ENCODE measurements at regions not wholly inside any gene's neighbourhood (a gene's known extent, or its start where the extent isn't known, plus 50 kb on each side); places are given as distances from the start of the nearest gene placed in this dataset.
"Not testable (repeated sequence)": the region's sequence is repeated elsewhere in the genome, so short reads cannot be mapped to it uniquely, and the experiment has no call there.

- DNase-seq, result peak; percentile 68
Measured at GRCh38 chrX:131830400-131831184, 192.5 kb upstream of the STK26 start.

GRCh38 chrX:131831185-131831520 lies 191.9 kb upstream of the STK26 start:
- no peak for DNase-seq

- no peak for DNase-seq
Measured at GRCh38 chrX:131836161-131836560, 186.9 kb upstream of the STK26 start.

GRCh38 chrX:131837325-131837724 lies 185.8 kb upstream of the STK26 start:
- DNase-seq, result no peak

GRCh38 chrX:131840799-131841495 lies 182.2 kb upstream of the STK26 start:
- no peak for DNase-seq

GRCh38 chrX:131841496-131842437 lies 181.3 kb upstream of the STK26 start:
- peak; percentile 38 for DNase-seq

- DNase-seq, result no peak
Measured at GRCh38 chrX:131843987-131844386, 179.1 kb upstream of the STK26 start.

GRCh38 chrX:131845201-131845600 lies 177.9 kb upstream of the STK26 start:
- DNase-seq, result no peak

- DNase-seq, result no peak
Measured at GRCh38 chrX:131845771-131846170, 177.3 kb upstream of the STK26 start.

GRCh38 chrX:131850964-131851363 lies 172.1 kb upstream of the STK26 start:
- DNase-seq, result not testable (repeated sequence)

- DNase-seq, result no peak
Measured at GRCh38 chrX:131853440-131853839, 169.7 kb upstream of the STK26 start.

- no peak for DNase-seq
Measured at GRCh38 chrX:131854581-131854980, 168.5 kb upstream of the STK26 start.

- DNase-seq, result no peak
Measured at GRCh38 chrX:131861088-131861787, 161.9 kb upstream of the STK26 start.

- no peak for DNase-seq
Measured at GRCh38 chrX:131862321-131862720, 160.8 kb upstream of the STK26 start.

GRCh38 chrX:131869182-131869581 lies 153.9 kb upstream of the STK26 start:
- no peak for DNase-seq

GRCh38 chrX:131874300-131874699 lies 148.8 kb upstream of the STK26 start:
- no peak for DNase-seq

GRCh38 chrX:131875827-131876226 lies 147.3 kb upstream of the STK26 start:
- DNase-seq, result not testable (repeated sequence)

- DNase-seq, result no peak
Measured at GRCh38 chrX:131881194-131881593, 141.9 kb upstream of the STK26 start.

GRCh38 chrX:131885042-131885441 lies 138.1 kb upstream of the STK26 start:
- not testable (repeated sequence) for DNase-seq

GRCh38 chrX:131893857-131894256 lies 129.2 kb upstream of the STK26 start:
- not testable (repeated sequence) for DNase-seq

- no peak for DNase-seq
Measured at GRCh38 chrX:131894995-131895394, 128.1 kb upstream of the STK26 start.

- no peak for DNase-seq
Measured at GRCh38 chrX:131895807-131896206, 127.3 kb upstream of the STK26 start.

GRCh38 chrX:131901546-131901945 lies 121.6 kb upstream of the STK26 start:
- no peak for DNase-seq

Data from NCI-H1048 (cell line).